AG10803 (cell line): ENCODE measurements at regions not wholly inside any gene's neighbourhood (a gene's known extent, or its start where the extent isn't known, plus 50 kb on each side); places are given as distances from the start of the nearest gene placed in this dataset.

Experiments used
- DNase-seq: peaks from one replicate; pipeline ENCODE4 v3.0.0; 2010; ENCODE audit warnings: low read depth
- H3K4me3 ChIP-seq: 2 replicates; pipeline ENCODE4 v1.5.1; 2011; ENCODE audit warnings: mild to moderate bottlenecking, low read length, control low read depth
- TF ChIP-seq, protein P1 (sequence below): conservative IDR thresholded peaks from 2 replicates; pipeline ENCODE4 v1.5.1; 2011; ENCODE audit warnings: mild to moderate bottlenecking, low read length, control low read depth, inconsistent platforms

DNA sequence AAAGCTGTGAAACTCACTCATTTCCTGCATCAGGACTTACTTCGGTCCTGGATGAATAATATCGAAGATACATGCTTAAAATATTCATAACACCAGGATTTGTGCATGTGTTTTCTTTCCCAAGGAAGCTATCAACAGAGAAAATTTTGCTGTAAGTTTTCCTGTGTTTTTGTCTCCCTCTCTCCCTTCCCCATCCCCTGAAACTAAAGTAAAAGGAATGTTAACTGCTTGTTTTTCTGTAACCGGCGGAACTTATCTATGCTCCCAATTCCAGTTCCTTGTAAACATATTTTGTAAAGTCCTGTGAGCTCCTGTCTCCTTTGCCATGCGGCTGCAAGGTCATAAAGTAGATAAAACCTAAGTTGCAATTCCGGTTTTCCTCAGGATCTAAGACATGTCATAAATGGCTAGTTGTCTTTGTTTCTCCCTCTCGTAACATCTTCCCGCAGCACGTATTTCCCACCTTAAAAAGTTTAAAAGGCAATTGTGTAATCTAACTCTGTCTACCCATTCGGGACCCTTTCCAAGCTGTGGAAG, 79.0 kb upstream of the POM121L12 start:
- TF ChIP-seq, protein P1, sequence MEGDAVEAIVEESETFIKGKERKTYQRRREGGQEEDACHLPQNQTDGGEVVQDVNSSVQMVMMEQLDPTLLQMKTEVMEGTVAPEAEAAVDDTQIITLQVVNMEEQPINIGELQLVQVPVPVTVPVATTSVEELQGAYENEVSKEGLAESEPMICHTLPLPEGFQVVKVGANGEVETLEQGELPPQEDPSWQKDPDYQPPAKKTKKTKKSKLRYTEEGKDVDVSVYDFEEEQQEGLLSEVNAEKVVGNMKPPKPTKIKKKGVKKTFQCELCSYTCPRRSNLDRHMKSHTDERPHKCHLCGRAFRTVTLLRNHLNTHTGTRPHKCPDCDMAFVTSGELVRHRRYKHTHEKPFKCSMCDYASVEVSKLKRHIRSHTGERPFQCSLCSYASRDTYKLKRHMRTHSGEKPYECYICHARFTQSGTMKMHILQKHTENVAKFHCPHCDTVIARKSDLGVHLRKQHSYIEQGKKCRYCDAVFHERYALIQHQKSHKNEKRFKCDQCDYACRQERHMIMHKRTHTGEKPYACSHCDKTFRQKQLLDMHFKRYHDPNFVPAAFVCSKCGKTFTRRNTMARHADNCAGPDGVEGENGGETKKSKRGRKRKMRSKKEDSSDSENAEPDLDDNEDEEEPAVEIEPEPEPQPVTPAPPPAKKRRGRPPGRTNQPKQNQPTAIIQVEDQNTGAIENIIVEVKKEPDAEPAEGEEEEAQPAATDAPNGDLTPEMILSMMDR = no peak
- DNase-seq = no peak

DNA sequence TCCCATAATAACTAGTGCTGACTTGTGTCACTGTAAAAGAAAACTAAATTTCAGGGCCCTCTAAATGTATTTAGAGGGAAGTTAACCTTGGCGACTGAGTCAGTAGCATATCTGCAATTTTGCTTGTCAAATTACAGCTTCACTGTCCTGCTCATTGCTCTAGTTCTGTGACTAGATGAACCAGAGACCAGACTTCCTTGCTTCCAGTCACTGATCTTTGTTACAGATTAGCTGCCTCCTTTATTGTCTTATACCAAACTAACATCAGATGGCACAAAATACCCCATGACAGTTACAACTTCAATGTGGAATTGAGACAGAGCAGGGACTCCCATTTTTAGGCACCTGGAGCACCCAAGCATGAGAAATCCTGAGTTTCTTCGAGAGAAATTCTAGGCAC, 79.9 kb upstream of the POM121L12 start:
- no peak overlapping the region for H3K4me3 ChIP-seq
- no peak for DNase-seq
- TF ChIP-seq, protein P1 = no peak

More for the DNA sequence above, 79.0 kb upstream of the POM121L12 start:
- H3K4me3 ChIP-seq = no peak overlapping the region

DNA sequence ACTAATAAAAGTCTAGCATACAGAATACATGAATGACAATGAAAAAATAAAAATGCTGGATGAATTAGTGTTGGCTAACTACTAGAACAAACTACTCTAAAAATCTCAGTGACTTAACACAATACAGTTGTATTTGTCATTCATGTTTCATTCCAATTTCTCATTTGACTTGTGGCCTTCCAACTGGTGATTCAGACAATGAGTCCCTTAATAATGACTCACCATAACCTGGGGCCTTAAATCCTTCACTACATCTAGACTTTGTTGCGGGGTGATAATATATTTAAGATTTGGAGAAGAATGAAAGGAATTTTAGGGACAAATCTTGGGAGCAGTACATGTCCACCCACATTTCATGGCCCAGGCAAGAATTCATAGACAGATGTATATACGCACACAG, 90.5 kb upstream of the POM121L12 start:
- TF ChIP-seq, protein P1 = no peak
- DNase-seq = no peak

DNA sequence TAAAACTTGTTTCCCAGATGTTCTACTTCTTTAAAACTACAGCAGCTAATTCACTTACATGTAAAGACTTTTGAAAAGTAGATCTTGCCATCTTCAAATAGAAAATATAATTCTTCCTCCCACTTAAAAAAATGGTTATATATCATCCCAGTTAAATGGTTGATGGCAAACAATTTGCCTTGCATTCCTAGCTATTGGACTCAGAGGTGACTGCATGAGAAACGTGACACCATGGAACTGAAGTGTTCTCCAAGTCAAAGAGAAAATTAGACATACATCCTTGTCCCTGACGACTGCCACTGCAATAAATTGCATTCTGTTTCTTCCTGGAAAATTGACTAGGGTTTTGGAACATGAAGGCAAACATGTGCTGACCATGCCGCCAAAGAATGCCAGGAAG, 95.0 kb upstream of the POM121L12 start:
- TF ChIP-seq, protein P1 = no peak
- no peak for DNase-seq
- no peak overlapping the region for H3K4me3 ChIP-seq

More for the DNA sequence above, 90.5 kb upstream of the POM121L12 start:
- no peak overlapping the region for H3K4me3 ChIP-seq

DNA sequence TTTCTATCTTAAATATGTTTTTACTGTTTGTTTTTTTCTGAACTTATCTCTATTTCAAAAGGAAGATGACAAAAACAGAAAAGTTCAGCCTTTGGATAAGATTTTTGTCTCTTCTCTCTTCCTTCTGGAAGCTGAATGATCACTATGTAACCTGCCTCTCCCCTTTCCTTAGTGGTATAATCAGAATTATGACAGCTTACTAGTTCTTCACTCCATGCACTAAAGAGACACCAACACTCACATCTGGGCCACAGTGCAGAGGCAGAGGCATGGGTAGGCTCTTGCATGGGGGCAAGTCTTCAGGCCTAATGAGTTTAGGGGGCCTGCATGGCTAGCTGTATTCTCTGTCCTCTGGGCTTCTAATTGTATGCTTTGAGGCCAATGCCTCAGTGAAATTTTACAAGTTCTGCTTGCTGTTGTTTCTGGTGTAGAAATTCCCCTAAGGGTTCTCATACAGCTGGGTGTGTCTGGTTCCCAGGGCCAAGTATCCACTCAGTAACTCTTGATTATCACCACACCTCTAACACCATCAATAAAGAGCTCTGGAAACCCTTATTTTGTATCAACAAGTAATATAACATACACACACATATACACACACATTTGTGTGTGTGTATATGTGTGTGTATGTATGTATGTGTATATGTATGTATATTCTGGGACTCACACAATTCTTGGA, 96.8 kb upstream of the POM121L12 start:
- no peak for DNase-seq
- no peak overlapping the region for H3K4me3 ChIP-seq
- TF ChIP-seq, protein P1 = no peak

DNA sequence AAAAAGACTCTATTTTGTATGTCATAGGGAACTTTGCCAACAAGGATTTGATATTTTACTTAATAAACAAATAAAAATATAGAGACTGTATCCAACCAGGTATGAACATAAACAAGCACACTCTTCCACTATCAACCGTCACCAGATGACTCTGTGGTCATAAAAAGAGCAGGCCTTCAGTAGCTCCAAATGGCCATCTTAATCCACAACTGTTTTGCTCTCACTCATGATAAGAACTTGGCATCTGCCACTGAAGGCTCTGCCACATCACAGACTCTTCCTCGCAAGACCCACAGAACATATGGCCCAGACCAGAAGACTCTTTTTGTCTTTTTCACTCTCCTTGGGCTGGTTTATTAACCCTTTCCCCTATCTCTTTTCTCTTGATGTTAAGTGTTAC, 98.7 kb upstream of the POM121L12 start:
- DNase-seq = no peak
- H3K4me3 ChIP-seq = no peak overlapping the region
- TF ChIP-seq, protein P1 = no peak

DNA sequence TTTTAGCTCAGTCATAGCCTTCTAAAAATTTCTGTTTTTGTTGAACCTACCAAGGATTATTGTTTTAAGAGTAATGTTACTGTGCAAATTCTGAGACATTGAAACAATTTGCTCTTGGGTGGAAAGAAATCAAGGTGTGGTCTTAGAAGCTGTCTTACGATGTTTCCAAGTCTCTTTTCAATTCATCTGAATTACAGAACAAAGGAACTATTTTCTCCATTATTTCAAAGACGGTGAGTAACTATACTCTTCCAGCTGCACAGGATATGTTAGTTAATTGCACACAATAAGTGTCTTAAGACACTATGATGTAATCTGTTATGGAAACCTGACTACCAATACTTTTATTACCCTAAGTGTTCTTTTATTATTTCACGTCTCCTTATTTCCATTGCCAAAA, 106.8 kb upstream of the POM121L12 start:
- H3K4me3 ChIP-seq = no peak overlapping the region
- TF ChIP-seq, protein P1 = no peak
- no peak for DNase-seq
